Astrocyte (in vitro differentiated cells and primary cell): ENCODE measurements at regions not wholly inside any gene's neighbourhood (a gene's known extent, or its start where the extent isn't known, plus 50 kb on each side); places are given as distances from the start of the nearest gene placed in this dataset.

Experiments used
- DNase-seq: peaks from one replicate; pipeline ENCODE4 v3.0.0-alpha.2; 2010; ENCODE audit warnings: low read depth
- FAIRE-seq: peaks from 2 replicates; lab custom pipeline; 2011; peaks lifted over from hg19 to GRCh38; lab: Jason Lieb, UNC
- H2AFZ ChIP-seq: 2 replicates; pipeline ENCODE4 v1.6.0; 2012; ENCODE audit warnings: low read depth, low read length, inconsistent platforms
- H3K27ac ChIP-seq: 2 replicates; pipeline ENCODE4 v1.5.1; 2011; ENCODE audit warnings: low read depth, low read length, inconsistent platforms
- H3K27me3 ChIP-seq: 2 replicates; pipeline ENCODE4 v1.6.0; 2011; ENCODE audit warnings: low read length, inconsistent platforms; ENCODE audit not compliant: insufficient read depth
- H3K36me3 ChIP-seq: 2 replicates; pipeline ENCODE4 v1.5.1; 2011; ENCODE audit warnings: low read length, inconsistent platforms; ENCODE audit not compliant: insufficient read depth
- H3K4me1 ChIP-seq: 2 replicates; pipeline ENCODE4 v1.5.1; 2011; ENCODE audit warnings: low read length, inconsistent platforms; ENCODE audit not compliant: insufficient read depth
- H3K4me2 ChIP-seq: 2 replicates; pipeline ENCODE4 v1.6.0; 2012; ENCODE audit warnings: low read length, inconsistent platforms
- H3K4me3 ChIP-seq: 2 replicates; pipeline ENCODE4 v1.5.1; 2011; ENCODE audit warnings: low read depth, mild to moderate bottlenecking, low read length, inconsistent platforms; ENCODE audit not compliant: insufficient read depth
- H3K79me2 ChIP-seq: 2 replicates; pipeline ENCODE4 v1.6.0; 2012; ENCODE audit warnings: mild to moderate bottlenecking, low read length, inconsistent platforms; ENCODE audit not compliant: insufficient read depth
- H3K9ac ChIP-seq: 2 replicates; pipeline ENCODE4 v1.6.0; 2012; ENCODE audit warnings: mild to moderate bottlenecking, low read length, inconsistent platforms
- H3K9me3 ChIP-seq: 2 replicates; pipeline ENCODE4 v1.5.1; 2012; ENCODE audit warnings: low read depth, mild to moderate bottlenecking, low read length, inconsistent platforms; ENCODE audit not compliant: insufficient read depth
- H4K20me1 ChIP-seq: 2 replicates; pipeline ENCODE4 v1.6.0; 2012; ENCODE audit warnings: low read length, inconsistent platforms; ENCODE audit not compliant: insufficient read depth
- H3K27ac Mint-ChIP-seq: one replicate; pipeline ENCODE4 v1.8.0; 2021; ENCODE audit warnings: mild to moderate bottlenecking, mixed read lengths; ENCODE audit not compliant: unreplicated experiment
- H3K27me3 Mint-ChIP-seq: one replicate; pipeline ENCODE4 v1.8.0; 2021; ENCODE audit warnings: low read depth, mixed read lengths; ENCODE audit not compliant: unreplicated experiment
- H3K36me3 Mint-ChIP-seq: one replicate; pipeline ENCODE4 v1.8.0; 2021; ENCODE audit warnings: low read depth, mixed read lengths; ENCODE audit not compliant: unreplicated experiment
- H3K4me1 Mint-ChIP-seq: one replicate; pipeline ENCODE4 v1.8.0; 2021; ENCODE audit warnings: low read depth, mixed read lengths; ENCODE audit not compliant: unreplicated experiment
- H3K4me3 Mint-ChIP-seq: one replicate; pipeline ENCODE4 v1.8.0; 2021; ENCODE audit warnings: mild to moderate bottlenecking, moderate library complexity, mixed read lengths; ENCODE audit not compliant: unreplicated experiment
- H3K9me3 Mint-ChIP-seq: one replicate; pipeline ENCODE4 v1.8.0; 2021; ENCODE audit warnings: mild to moderate bottlenecking, mixed read lengths; ENCODE audit not compliant: unreplicated experiment
- EZH2 ChIP-seq: IDR thresholded peaks from 2 replicates; pipeline ENCODE4 v1.6.1; 2012; ENCODE audit warnings: mild to moderate bottlenecking, low read length, inconsistent platforms; ENCODE audit not compliant: insufficient read depth
- TF ChIP-seq, protein P1 (sequence below): IDR thresholded peaks from 2 replicates; pipeline ENCODE4 v1.5.1; 2011; ENCODE audit warnings: low read depth, mild to moderate bottlenecking, inconsistent platforms, low read length, moderate library complexity; ENCODE audit not compliant: insufficient read depth

- Histone ChIP-seq H3K27me3 (no peaks in the 10 kb centered on the region), H3K9ac (no peak overlapping the region), H3K36me3 (no peaks in the 10 kb centered on the region), H4K20me1 (no peaks in the 10 kb centered on the region), H3K4me1 (peaks cover 4% of the 10 kb centered on the region), H3K79me2 (no peaks in the 10 kb centered on the region), H2AFZ (no peak overlapping the region), H3K9me3 (no peaks in the 10 kb centered on the region), H3K4me2 (no peak overlapping the region), H3K4me3 (no peak overlapping the region), H3K27ac (no peak overlapping the region)
- H3K27me3 Mint-ChIP-seq: no peaks in the 10 kb centered on the region
- no peaks in the 10 kb centered on the region for H3K36me3 Mint-ChIP-seq
- no peaks in the 10 kb centered on the region for H3K4me1 Mint-ChIP-seq
- TF ChIP-seq EZH2: no peak
- TF ChIP-seq, protein P1, sequence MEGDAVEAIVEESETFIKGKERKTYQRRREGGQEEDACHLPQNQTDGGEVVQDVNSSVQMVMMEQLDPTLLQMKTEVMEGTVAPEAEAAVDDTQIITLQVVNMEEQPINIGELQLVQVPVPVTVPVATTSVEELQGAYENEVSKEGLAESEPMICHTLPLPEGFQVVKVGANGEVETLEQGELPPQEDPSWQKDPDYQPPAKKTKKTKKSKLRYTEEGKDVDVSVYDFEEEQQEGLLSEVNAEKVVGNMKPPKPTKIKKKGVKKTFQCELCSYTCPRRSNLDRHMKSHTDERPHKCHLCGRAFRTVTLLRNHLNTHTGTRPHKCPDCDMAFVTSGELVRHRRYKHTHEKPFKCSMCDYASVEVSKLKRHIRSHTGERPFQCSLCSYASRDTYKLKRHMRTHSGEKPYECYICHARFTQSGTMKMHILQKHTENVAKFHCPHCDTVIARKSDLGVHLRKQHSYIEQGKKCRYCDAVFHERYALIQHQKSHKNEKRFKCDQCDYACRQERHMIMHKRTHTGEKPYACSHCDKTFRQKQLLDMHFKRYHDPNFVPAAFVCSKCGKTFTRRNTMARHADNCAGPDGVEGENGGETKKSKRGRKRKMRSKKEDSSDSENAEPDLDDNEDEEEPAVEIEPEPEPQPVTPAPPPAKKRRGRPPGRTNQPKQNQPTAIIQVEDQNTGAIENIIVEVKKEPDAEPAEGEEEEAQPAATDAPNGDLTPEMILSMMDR: no peak
- FAIRE-seq: no peak
- H3K27ac Mint-ChIP-seq: no peak overlapping the region
- no peak for DNase-seq
- H3K9me3 Mint-ChIP-seq: no peaks in the 10 kb centered on the region
- no peak overlapping the region for H3K4me3 Mint-ChIP-seq
Measured at GRCh38 chr3:102676424-102676823, 241.6 kb downstream of the ZPLD1 start.

DNA sequence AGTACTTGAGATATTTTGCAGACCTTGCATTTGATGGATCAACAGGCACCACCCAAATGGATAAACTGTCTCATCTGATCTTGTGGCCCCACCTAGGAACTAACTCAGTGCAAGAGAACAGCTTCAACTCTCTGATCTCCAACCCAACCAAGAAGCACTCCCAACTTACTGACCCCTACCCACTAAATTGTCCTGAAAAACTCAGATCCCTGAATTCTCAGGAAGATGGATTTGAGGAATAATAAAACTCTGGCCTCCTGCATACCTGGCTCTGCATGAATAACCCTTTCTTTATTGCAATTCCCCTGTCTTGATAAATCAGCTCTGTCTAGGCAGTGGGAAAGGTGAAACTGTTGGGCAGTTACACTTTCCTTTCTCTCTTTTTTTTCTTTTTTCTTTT, 247.9 kb downstream of the ZPLD1 start:
- no peaks in the 10 kb centered on the region for H3K27me3 ChIP-seq
- TF ChIP-seq, protein P1: no peak
- TF ChIP-seq EZH2: no peak
- no peaks in the 10 kb centered on the region for H4K20me1 ChIP-seq
- H3K27ac Mint-ChIP-seq: no peak overlapping the region
- no peak overlapping the region for H3K27ac ChIP-seq
- H3K4me2 ChIP-seq: no peak overlapping the region
- H3K9ac ChIP-seq: no peak overlapping the region
- H3K4me3 Mint-ChIP-seq: no peak overlapping the region
- no peak overlapping the region for H3K4me3 ChIP-seq
- H3K79me2 ChIP-seq: no peaks in the 10 kb centered on the region
- DNase-seq (no peak), FAIRE-seq (no peak)
- H3K4me1 Mint-ChIP-seq: no peaks in the 10 kb centered on the region
- H3K36me3 ChIP-seq: no peaks in the 10 kb centered on the region
- H3K36me3 Mint-ChIP-seq: no peaks in the 10 kb centered on the region
- H3K9me3 Mint-ChIP-seq: no peaks in the 10 kb centered on the region
- H3K27me3 Mint-ChIP-seq: no peaks in the 10 kb centered on the region
- H3K4me1 ChIP-seq: no peaks in the 10 kb centered on the region
- H3K9me3 ChIP-seq: no peaks in the 10 kb centered on the region
- H2AFZ ChIP-seq: no peak overlapping the region

- Histone ChIP-seq H4K20me1 (no peaks in the 10 kb centered on the region), H3K36me3 (no peaks in the 10 kb centered on the region), H3K79me2 (no peaks in the 10 kb centered on the region), H3K4me1 (no peaks in the 10 kb centered on the region), H3K9me3 (no peaks in the 10 kb centered on the region), H3K9ac (no peak overlapping the region), H2AFZ (no peak overlapping the region), H3K4me2 (no peak overlapping the region), H3K27me3 (no peaks in the 10 kb centered on the region), H3K4me3 (no peak overlapping the region), H3K27ac (no peak overlapping the region)
- no peaks in the 10 kb centered on the region for H3K9me3 Mint-ChIP-seq
- DNase-seq (no peak), FAIRE-seq (no peak)
- no peak overlapping the region for H3K27ac Mint-ChIP-seq
- TF ChIP-seq, protein P1: no peak
- no peak for TF ChIP-seq EZH2
- H3K4me1 Mint-ChIP-seq: no peaks in the 10 kb centered on the region
- no peak overlapping the region for H3K4me3 Mint-ChIP-seq
- no peaks in the 10 kb centered on the region for H3K36me3 Mint-ChIP-seq
- H3K27me3 Mint-ChIP-seq: no peaks in the 10 kb centered on the region
Measured at GRCh38 chr3:102686792-102687191, 252.0 kb downstream of the ZPLD1 start.
